Heart left ventricle (tissue), 16 donors: ENCODE measurements at regions not wholly inside any gene's neighbourhood (a gene's known extent, or its start where the extent isn't known, plus 50 kb on each side); places are given as distances from the start of the nearest gene placed in this dataset.
"Not testable (repeated sequence)": the region's sequence is repeated elsewhere in the genome, so short reads cannot be mapped to it uniquely, and the experiment has no call there.

Source experiments
- ATAC-seq, 4 donors: fragments of 200-7000 bp; cut with Tn5 transposase; one replicate each; pipeline ENCODE4 v1.9.1; 2020 to 2022; ENCODE audit warnings: moderate library complexity in 4 of 4, mild to moderate bottlenecking in 3 of 4, moderate number of reproducible peaks in 1 of 4
- DNase-seq, 5 donors: peaks; one replicate each; pipeline ENCODE4 v3.0.0-alpha.2; 2020
- H3K27ac ChIP-seq, 12 donors: fragments of 200-600 bp; sonication (generic) in 4 of 12; one replicate each; pipeline versions ENCODE4 v1.5.0 to v1.8.0; 2016 to 2022; ENCODE audit warnings: mild to moderate bottlenecking in 2 of 12
- H3K27me3 ChIP-seq, 9 donors: fragments of 200-600 bp; sonication (generic) in 2 of 9; one replicate each; pipeline versions ENCODE4 v1.5.1 to v1.8.0; 2016 to 2022; ENCODE audit warnings: mild to moderate bottlenecking in 3 of 9
- H3K36me3 ChIP-seq, 9 donors: fragments of 200-600 bp; sonication (generic) in 2 of 9; one replicate each; pipeline versions ENCODE4 v1.5.0 to v1.8.0; 2018 to 2022; ENCODE audit warnings: mild to moderate bottlenecking in 2 of 9
- H3K4me1 ChIP-seq, 12 donors: fragments of 200-600 bp; sonication (generic) in 4 of 12; one replicate each; pipeline versions ENCODE4 v1.5.0 to v1.8.0; 2016 to 2022; ENCODE audit warnings: mild to moderate bottlenecking in 3 of 12
- H3K4me3 ChIP-seq, 12 donors: fragments of 200-600 bp; sonication (generic) in 4 of 12; one replicate each; pipeline versions ENCODE4 v1.5.0 to v1.8.0; 2017 to 2022; ENCODE audit warnings: mild to moderate bottlenecking in 9 of 12, moderate library complexity in 4 of 12
- H3K9me3 ChIP-seq, 12 donors: fragments of 200-600 bp; sonication (generic) in 4 of 12; one replicate each; pipeline versions ENCODE4 v1.5.0 to v1.8.0; 2016 to 2022; ENCODE audit warnings: mild to moderate bottlenecking in 1 of 12
- CTCF ChIP-seq, 12 donors: fragments of 200-600 bp; sonication (generic) in 4 of 12; IDR thresholded peaks; one replicate each; pipeline versions ENCODE4 v1.5.0 to v1.8.0; 2018 to 2022; ENCODE audit warnings: antibody characterized with exemption in 12 of 12, mild to moderate bottlenecking in 5 of 12
- POLR2A ChIP-seq, 2 donors: fragments of 450-650 bp; IDR thresholded peaks; one replicate each; pipeline ENCODE4 v1.6.1; 2017; ENCODE audit warnings: antibody characterized with exemption in 2 of 2, mild to moderate bottlenecking in 2 of 2, moderate library complexity in 2 of 2
- WGBS, 4 donors: extraction: QIAGEN DNeasy Blood & Tissue Kit in 2 of 4; methylation state at CpG; one replicate each; pipeline versions ENCODE4 v1.1.5 to v1.1.7; 2013 to 2018; 5-methylcytosine and 5-hydroxymethylcytosine counted together
- intact Hi-C, 10 donors: fragments of 100-400 bp; cut with DNase I; formaldehyde crosslinking; loops; one replicate each; pipeline versions ENCODE4 v1.11.1 to v1.14.2; 2022
- donor health status: ischemic (EF 13 %, LVEDD 7.1; RV severe dilation, severe dysfunction).
- donor health status: healthy with polysubstance abuse.
- donor health status: DM: no; HTN: yes; CAD: no.
- donor health status: DM: no; HTN: no; CAD: no.
- donor health status: ischemic (EF 25% LVEDD 6.9; RV normal size, moderate dysfunction).
- donor health status: ischemic (EF 25% LVEDD 5.7; RV mildly dilated, moderate dysfunction).
- donor health status: healthy.
- donor health status: DM: yes; HTN: yes; CAD: no.
- donor health status: ischemic (EF 35%, LVEDD 5.7; RV mildly dilated, moderate dysfunction).
- donor health status: nonischemic (EF 11% LVEDD 7.7; RV severe dilation, severe dysfunction).
- donor health status: DM: yes; HTN: yes; CAD: no.
- donor health status: PGD.
- donor health status: ischemic (EF 29% LVEDD 5.4; RV normal size, mild dysfunction).
- donor health status: nonischemic (EF 23%, LVEDD 6.1; RV moderate dilation, normal function).

GRCh38 chr13:89212186-89212585 is 1541.0 kb downstream of the SLITRK5 start:
- Histone ChIP-seq H3K4me1 (no peaks in the 10 kb centered on the region), H3K27ac (no peak overlapping the region), H3K27me3 (no peaks in the 10 kb centered on the region), H3K9me3 (no peaks in the 10 kb centered on the region), H3K4me3 (no peak overlapping the region), H3K36me3 (no peaks in the 10 kb centered on the region)
- TF ChIP-seq CTCF (IDR thresholded peaks at IDR 0.05), result no peak
- TF ChIP-seq POLR2A (IDR thresholded peaks at IDR 0.05), result no peak
- DNase-seq (no peak), ATAC-seq (no peak)
- intact Hi-C loops, result no loop called here
- 83 to 95% (median 90%) methylated on average over 1 of the region's 1 CpG for WGBS, 4 donors

- H3K9me3 ChIP-seq, result peaks cover 0 to 5% (median 0%) of the 10 kb centered on the region in 12 donors
- ATAC-seq, result no peak
- TF ChIP-seq CTCF (IDR thresholded peaks at IDR 0.05) (no peak), POLR2A (IDR thresholded peaks at IDR 0.05) (no peak)
- 77 to 87% (median 78%) methylated on average over 1 of the region's 1 CpG for WGBS, 4 donors
- H3K36me3 ChIP-seq, result no peaks in the 10 kb centered on the region
- intact Hi-C loops, result no loop called here
- no peaks in the 10 kb centered on the region for H3K27me3 ChIP-seq
- no peaks in the 10 kb centered on the region for H3K4me1 ChIP-seq
- DNase-seq, result no peak
- no peak overlapping the region for H3K4me3 ChIP-seq
- H3K27ac ChIP-seq, result no peak overlapping the region
These were observed 1543.0 kb downstream of the SLITRK5 start for GRCh38 chr13:89214185-89214584.

GRCh38 chr13:89215319-89215718 is 1544.1 kb downstream of the SLITRK5 start:
- H3K4me1 ChIP-seq, ATAC-seq, H3K27ac ChIP-seq, H3K4me3 ChIP-seq, H3K27me3 ChIP-seq, intact Hi-C loops, H3K36me3 ChIP-seq: not testable (repeated sequence)
- 82 to 86% (median 83%) methylated on average over 13 of the region's 13 CpGs for WGBS, 4 donors
- peak in 1 of 5 donors; percentile 25 for DNase-seq
- H3K9me3 ChIP-seq, result peaks cover 0 to 11% (median 0%) of the 10 kb centered on the region in 12 donors

GRCh38 chr13:89217813-89218212 is 1546.6 kb downstream of the SLITRK5 start:
- no peak overlapping the region for H3K4me3 ChIP-seq
- H3K4me1 ChIP-seq, result no peaks in the 10 kb centered on the region
- intact Hi-C loops, result no loop called here
- no peak overlapping the region for H3K27ac ChIP-seq
- no peaks in the 10 kb centered on the region for H3K27me3 ChIP-seq
- peaks cover 0 to 32% (median 10%) of the 10 kb centered on the region in 12 donors for H3K9me3 ChIP-seq
- ATAC-seq (no peak), DNase-seq (no peak)
- H3K36me3 ChIP-seq, result no peaks in the 10 kb centered on the region
- TF ChIP-seq POLR2A (IDR thresholded peaks at IDR 0.05) (no peak), CTCF (IDR thresholded peaks at IDR 0.05) (no peak)

- intact Hi-C loops, result no loop called here
- Histone ChIP-seq H3K4me3 (no peak overlapping the region), H3K4me1 (no peaks in the 10 kb centered on the region), H3K9me3 (peaks cover 0 to 36% (median 10%) of the 10 kb centered on the region in 12 donors), H3K36me3 (no peaks in the 10 kb centered on the region), H3K27me3 (no peaks in the 10 kb centered on the region), H3K27ac (no peak overlapping the region)
- WGBS, 4 donors, result 28 to 84% (median 74%) methylated on average over 1 of the region's 1 CpG
- TF ChIP-seq POLR2A (IDR thresholded peaks at IDR 0.05), result no peak
- no peak for TF ChIP-seq CTCF (IDR thresholded peaks at IDR 0.05)
- DNase-seq, result no peak
- no peak for ATAC-seq
These were observed 1550.5 kb downstream of the SLITRK5 start for GRCh38 chr13:89221557-89222158.
